ENCODE measurements at regions not wholly inside any gene's neighbourhood (a gene's known extent, or its start where the extent isn't known, plus 50 kb on each side); places are given as distances from the start of the nearest gene placed in this dataset.
A peak's percentile ranks its signal among the peaks of the same experiment; 100 is the strongest.

- no peak overlapping the region for H3K4me3 ChIP-seq (ENCODE audit: low read depth, low read length)
These were observed 560.9 kb upstream of the PKDCC start for GRCh38 chr2:41486948-41487347.

GRCh38 chr2:41488888-41489287 is 558.9 kb upstream of the PKDCC start:
- no peak for TF ChIP-seq CTCF (IDR thresholded peaks at IDR 0.05; ENCODE audit: insufficient read depth, low read depth, low read length, missing control alignments)
- no peak for DNase-seq (ENCODE audit: low read depth)
- no peak overlapping the region for H3K4me3 ChIP-seq (ENCODE audit: low read depth, low read length)

More at GRCh38 chr2:41486948-41487347, 560.9 kb upstream of the PKDCC start:
- no peak for DNase-seq (ENCODE audit: low read depth)
- TF ChIP-seq CTCF (IDR thresholded peaks at IDR 0.05; ENCODE audit: insufficient read depth, low read depth, low read length, missing control alignments): no peak

DNA sequence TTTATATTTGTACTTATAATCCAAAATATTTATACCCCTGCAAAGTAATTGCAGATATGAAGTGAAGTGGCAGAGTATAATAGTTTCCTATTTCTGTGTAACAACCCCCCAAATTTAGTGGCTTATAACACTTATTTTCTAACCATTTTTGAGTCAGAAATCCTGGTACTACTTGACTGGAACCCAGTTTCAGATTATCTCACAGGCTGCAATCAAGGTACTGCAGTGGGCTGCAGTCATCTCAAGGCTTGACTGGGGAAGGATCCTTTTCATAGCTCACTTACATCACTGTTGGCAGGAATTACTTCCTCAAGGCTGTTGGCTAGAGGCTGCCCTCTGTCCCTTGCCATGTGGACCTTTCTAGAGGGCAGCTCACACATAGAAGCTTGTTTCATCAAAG is 558.2 kb upstream of the PKDCC start:
- no peak overlapping the region for H3K4me3 ChIP-seq (ENCODE audit: low read depth, low read length)
- TF ChIP-seq CTCF (IDR thresholded peaks at IDR 0.05; ENCODE audit: insufficient read depth, low read depth, low read length, missing control alignments): no peak
- peak; percentile 5 for DNase-seq (ENCODE audit: low read depth)

- no peak overlapping the region for H3K4me3 ChIP-seq (ENCODE audit: low read depth, low read length)
- peak; percentile 8 for DNase-seq (ENCODE audit: low read depth)
These were observed 552.8 kb upstream of the PKDCC start for GRCh38 chr2:41495050-41495449.

DNA sequence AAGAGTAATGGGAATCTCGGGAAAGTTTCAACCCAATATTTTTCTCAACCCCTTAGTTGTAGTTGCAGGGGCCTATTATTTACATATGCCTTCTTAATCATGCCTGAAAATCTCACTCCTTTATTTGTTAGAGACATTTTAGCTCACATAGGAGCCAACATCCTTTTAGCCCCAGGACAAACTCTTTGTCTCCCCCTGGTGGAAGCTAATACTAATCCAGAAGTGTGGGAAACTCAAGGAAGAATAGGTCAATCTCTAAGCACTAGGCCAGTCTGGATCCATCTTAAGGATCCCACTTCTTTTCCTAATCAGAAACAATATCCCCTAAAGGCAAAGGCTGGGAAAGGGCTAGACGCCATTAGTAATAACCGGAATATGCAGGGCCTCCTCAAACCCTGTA is 550.9 kb upstream of the PKDCC start:
- H3K4me3 ChIP-seq (ENCODE audit: low read depth, low read length): no peak overlapping the region
- DNase-seq (ENCODE audit: low read depth): peak; percentile 11
- TF ChIP-seq CTCF (IDR thresholded peaks at IDR 0.05; ENCODE audit: insufficient read depth, low read depth, low read length, missing control alignments): peak; percentile 24

More at GRCh38 chr2:41495050-41495449, 552.8 kb upstream of the PKDCC start:
- no peak for TF ChIP-seq CTCF (IDR thresholded peaks at IDR 0.05; ENCODE audit: insufficient read depth, low read depth, low read length, missing control alignments)

GRCh38 chr2:41498781-41499180 is 549.0 kb upstream of the PKDCC start:
- no peak for DNase-seq (ENCODE audit: low read depth)
- TF ChIP-seq CTCF (IDR thresholded peaks at IDR 0.05; ENCODE audit: insufficient read depth, low read depth, low read length, missing control alignments): no peak
- no peak overlapping the region for H3K4me3 ChIP-seq (ENCODE audit: low read depth, low read length)

- no peak for DNase-seq (ENCODE audit: low read depth)
- H3K4me3 ChIP-seq (ENCODE audit: low read depth, low read length): no peak overlapping the region
- no peak for TF ChIP-seq CTCF (IDR thresholded peaks at IDR 0.05; ENCODE audit: insufficient read depth, low read depth, low read length, missing control alignments)
These were observed 546.9 kb upstream of the PKDCC start for GRCh38 chr2:41500895-41501294.

All from GM12865 (cell line).